Fibroblast of lung (primary cell): ENCODE measurements at regions not wholly inside any gene's neighbourhood (a gene's known extent, or its start where the extent isn't known, plus 50 kb on each side); places are given as distances from the start of the nearest gene placed in this dataset.

ENCODE experiments used
- DNase-seq, 2 donors: peaks; one replicate each; pipeline versions ENCODE4 v3.0.0 to v3.0.0-alpha.2; 2010; ENCODE audit warnings: low read depth in 2 of 2
- H2AFZ ChIP-seq: 2 replicates; pipeline ENCODE4 v1.5.1; 2012; ENCODE audit warnings: low read length, control low read depth, inconsistent platforms
- H3K27ac ChIP-seq: 2 replicates; pipeline ENCODE4 v1.5.1; 2011; ENCODE audit warnings: low read length, control low read depth; ENCODE audit not compliant: insufficient read depth
- H3K27me3 ChIP-seq: 2 replicates; pipeline ENCODE4 v1.5.1; 2011; ENCODE audit warnings: mild to moderate bottlenecking, low read length; ENCODE audit not compliant: control insufficient read depth, insufficient read depth
- H3K36me3 ChIP-seq: 2 replicates; pipeline ENCODE4 v1.5.1; 2011; ENCODE audit warnings: low read length; ENCODE audit not compliant: control insufficient read depth, insufficient read depth
- H3K4me1 ChIP-seq: 2 replicates; pipeline ENCODE4 v1.5.1; 2011; ENCODE audit warnings: low read length; ENCODE audit not compliant: control insufficient read depth, insufficient read depth; ENCODE audit errors: extremely low read depth
- H3K4me2 ChIP-seq: 2 replicates; pipeline ENCODE4 v1.5.1; 2011; ENCODE audit warnings: low read length, control low read depth; ENCODE audit not compliant: insufficient read depth; ENCODE audit errors: extremely low read depth
- H3K4me3 ChIP-seq, 4 experiments: fragments of 200-600 bp in 1 of 4; sonication (generic) in 1 of 4; replicated peaks in 1 of 4; 2 replicates each; pipeline ENCODE4 v1.5.1; 2011 to 2016; ENCODE audit warnings: low read length in 4 of 4, low read depth in 3 of 4, mild to moderate bottlenecking in 3 of 4, control low read depth in 2 of 4, inconsistent platforms in 1 of 4, mixed read lengths in 1 of 4; ENCODE audit not compliant: insufficient read depth in 1 of 4; ENCODE audit errors: control extremely low read depth in 1 of 4
- H3K79me2 ChIP-seq: 2 replicates; pipeline ENCODE4 v1.5.1; 2012; ENCODE audit warnings: mild to moderate bottlenecking, low read length, inconsistent platforms; ENCODE audit not compliant: control insufficient read depth, insufficient read depth
- H3K9ac ChIP-seq: 2 replicates; pipeline ENCODE4 v1.5.1; 2011; ENCODE audit warnings: mild to moderate bottlenecking, low read length, control low read depth; ENCODE audit not compliant: insufficient read depth
- H3K9me3 ChIP-seq: 2 replicates; pipeline ENCODE4 v1.5.1; 2012; ENCODE audit warnings: low read depth, low read length; ENCODE audit not compliant: control insufficient read depth, insufficient read depth
- H4K20me1 ChIP-seq: 2 replicates; pipeline ENCODE4 v1.5.1; 2011; ENCODE audit warnings: low read length; ENCODE audit not compliant: control insufficient read depth, insufficient read depth; ENCODE audit errors: extremely low read depth
- CTCF ChIP-seq, 2 donors: IDR thresholded peaks in 1 of 2; conservative IDR thresholded peaks in 1 of 2; 1 replicate in 1 of 2; 2 replicates in 1 of 2; pipeline ENCODE4 v1.5.1; 2011 to 2012; ENCODE audit warnings: low read length in 2 of 2, control low read depth in 1 of 2, inconsistent platforms in 1 of 2, low read depth in 1 of 2, mild to moderate bottlenecking in 1 of 2
- EZH2 ChIP-seq: IDR thresholded peaks from 2 replicates; pipeline ENCODE4 v1.5.1; 2012; ENCODE audit warnings: low read length, control low read depth, mild to moderate bottlenecking; ENCODE audit errors: missing control alignments

GRCh38 chr3:181457190-181457589 lies 254.5 kb upstream of the SOX2 start:
- DNase-seq = peak in 1 of 2 donors; percentile 80
- H3K9ac ChIP-seq = no peak overlapping the region
- no peaks in the 10 kb centered on the region for H3K36me3 ChIP-seq
- H3K27ac ChIP-seq = no peak overlapping the region
- no peaks in the 10 kb centered on the region for H4K20me1 ChIP-seq
- H3K27me3 ChIP-seq = no peaks in the 10 kb centered on the region
- H3K79me2 ChIP-seq = no peaks in the 10 kb centered on the region
- no peak overlapping the region for H3K4me3 ChIP-seq
- no peaks in the 10 kb centered on the region for H3K4me1 ChIP-seq
- no peak overlapping the region for H2AFZ ChIP-seq
- no peaks in the 10 kb centered on the region for H3K9me3 ChIP-seq
- TF ChIP-seq EZH2 (no peak), CTCF (conservative IDR thresholded peaks at IDR 0.05 in 1 of 2, IDR thresholded peaks at IDR 0.05 in 1 of 2; ENCODE audit: low read depth in 1 of 2, low read length in 2 of 2) (no peak)
- H3K4me2 ChIP-seq = no peak overlapping the region

- Histone ChIP-seq H3K4me1 (no peaks in the 10 kb centered on the region), H3K9ac (no peak overlapping the region), H3K9me3 (no peaks in the 10 kb centered on the region), H3K4me2 (no peak overlapping the region), H2AFZ (no peak overlapping the region), H3K27me3 (no peaks in the 10 kb centered on the region), H3K27ac (no peak overlapping the region), H3K4me3 (no peak overlapping the region), H4K20me1 (no peaks in the 10 kb centered on the region), H3K36me3 (no peaks in the 10 kb centered on the region), H3K79me2 (no peaks in the 10 kb centered on the region)
- TF ChIP-seq EZH2 (no peak), CTCF (conservative IDR thresholded peaks at IDR 0.05 in 1 of 2, IDR thresholded peaks at IDR 0.05 in 1 of 2; ENCODE audit: low read depth in 1 of 2, low read length in 2 of 2) (no peak)
- DNase-seq = no peak
These were observed 256.4 kb upstream of the SOX2 start for GRCh38 chr3:181455276-181455675.

GRCh38 chr3:181454451-181455027 lies 257.2 kb upstream of the SOX2 start:
- Histone ChIP-seq H2AFZ (no peak overlapping the region), H3K79me2 (no peaks in the 10 kb centered on the region), H3K27ac (no peak overlapping the region), H3K4me1 (no peaks in the 10 kb centered on the region), H3K4me2 (no peak overlapping the region), H3K9me3 (no peaks in the 10 kb centered on the region), H3K9ac (no peak overlapping the region), H3K27me3 (no peaks in the 10 kb centered on the region), H3K36me3 (no peaks in the 10 kb centered on the region), H4K20me1 (no peaks in the 10 kb centered on the region), H3K4me3 (no peak overlapping the region)
- TF ChIP-seq CTCF (conservative IDR thresholded peaks at IDR 0.05 in 1 of 2, IDR thresholded peaks at IDR 0.05 in 1 of 2; ENCODE audit: low read depth in 1 of 2, low read length in 2 of 2) (no peak), EZH2 (no peak)
- peak in 1 of 2 donors; percentile 18 for DNase-seq
